IPS DF 6.9 (cell line): ENCODE measurements at regions not wholly inside any gene's neighbourhood (a gene's known extent, or its start where the extent isn't known, plus 50 kb on each side); places are given as distances from the start of the nearest gene placed in this dataset.
"Not testable (repeated sequence)": the region's sequence is repeated elsewhere in the genome, so short reads cannot be mapped to it uniquely, and the experiment has no call there.

Experiments used
- DNase-seq: peaks from one replicate; pipeline ENCODE4 v3.0.0-alpha.2; 2013; ENCODE audit warnings: low read depth, low spot score
- H3K27ac ChIP-seq: one replicate; pipeline ENCODE4 v1.5.1; 2013; ENCODE audit warnings: low read length, control low read depth
- H3K27me3 ChIP-seq: 2 replicates; pipeline ENCODE4 v1.6.1; 2013; ENCODE audit warnings: mild to moderate bottlenecking, low read length; ENCODE audit not compliant: control insufficient read depth, insufficient read depth
- H3K36me3 ChIP-seq: 2 replicates; pipeline ENCODE4 v1.6.1; 2013; ENCODE audit warnings: low read length; ENCODE audit not compliant: control insufficient read depth, insufficient read depth
- H3K4me1 ChIP-seq: 2 replicates; pipeline ENCODE4 v1.6.1; 2013; ENCODE audit warnings: low read length; ENCODE audit not compliant: control insufficient read depth, insufficient read depth
- H3K4me3 ChIP-seq: 2 replicates; pipeline ENCODE4 v1.5.1; 2013; ENCODE audit warnings: mild to moderate bottlenecking, low read length
- H3K9me3 ChIP-seq: 2 replicates; pipeline ENCODE4 v1.6.1; 2013; ENCODE audit warnings: low read length, inconsistent platforms; ENCODE audit not compliant: control insufficient read depth, insufficient read depth
- WGBS: extraction: QIAGEN DNeasy Blood & Tissue Kit; methylation state at CpG from one replicate; pipeline ENCODE4 v1.1.7; 2013; ENCODE audit warnings: mixed read lengths, missing lambda C conversion rate; ENCODE audit not compliant: insufficient read length, insufficient coverage; 5-methylcytosine and 5-hydroxymethylcytosine counted together

DNA sequence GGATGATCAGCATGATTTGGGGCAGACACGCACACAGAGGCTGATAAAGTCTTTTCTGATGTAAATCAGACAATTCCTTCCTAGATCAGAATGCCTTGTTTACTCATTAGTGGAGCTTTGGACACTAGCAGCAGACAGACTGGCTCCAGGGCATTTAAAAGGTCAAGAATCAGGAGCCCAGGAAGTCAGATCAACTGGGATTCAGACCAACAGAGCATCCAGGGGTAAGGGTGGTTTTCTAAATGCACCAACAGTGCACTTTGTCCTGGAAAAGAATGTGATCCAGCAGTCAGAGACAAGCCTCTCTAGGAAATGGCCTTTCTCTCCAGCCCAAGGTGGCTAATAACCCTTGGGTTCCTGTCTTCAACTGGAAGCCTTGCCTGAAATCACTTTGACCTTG lies 405.3 kb downstream of the MED13L start:
- H3K4me1 ChIP-seq, result peaks cover 1% of the 10 kb centered on the region
- no peak for DNase-seq
- no peaks in the 10 kb centered on the region for H3K36me3 ChIP-seq
- no peaks in the 10 kb centered on the region for H3K9me3 ChIP-seq
- WGBS, result no CpG with 5 or more reads among the region's 1 CpG
- H3K27me3 ChIP-seq, result no peaks in the 10 kb centered on the region
- H3K27ac ChIP-seq, result no peak overlapping the region
- H3K4me3 ChIP-seq, result no peak overlapping the region

DNA sequence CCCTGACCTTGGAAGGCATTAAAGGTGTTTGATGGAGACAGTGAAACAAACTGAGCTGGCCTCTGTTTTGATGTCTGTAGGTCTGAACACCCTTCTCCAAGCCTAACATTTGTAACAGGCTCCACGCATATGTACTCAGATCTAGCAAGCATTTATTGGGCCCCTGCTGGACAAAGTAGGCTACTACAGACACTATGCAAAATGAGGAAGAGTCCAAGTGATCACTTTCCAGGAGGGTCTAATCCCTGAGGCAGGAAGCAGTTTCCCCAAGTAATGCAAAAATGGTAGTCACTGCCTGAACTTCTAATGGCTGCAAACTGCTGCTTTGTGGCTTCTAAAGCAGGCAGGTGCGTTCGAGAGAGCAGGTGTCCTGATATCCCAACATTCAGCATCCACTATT lies 405.8 kb downstream of the MED13L start:
- no peak for DNase-seq
- no peaks in the 10 kb centered on the region for H3K9me3 ChIP-seq
- no peaks in the 10 kb centered on the region for H3K27me3 ChIP-seq
- no peaks in the 10 kb centered on the region for H3K36me3 ChIP-seq
- peaks cover 1% of the 10 kb centered on the region for H3K4me1 ChIP-seq
- no peak overlapping the region for H3K27ac ChIP-seq
- WGBS, result no CpG with 5 or more reads among the region's 3 CpGs
- no peak overlapping the region for H3K4me3 ChIP-seq

DNA sequence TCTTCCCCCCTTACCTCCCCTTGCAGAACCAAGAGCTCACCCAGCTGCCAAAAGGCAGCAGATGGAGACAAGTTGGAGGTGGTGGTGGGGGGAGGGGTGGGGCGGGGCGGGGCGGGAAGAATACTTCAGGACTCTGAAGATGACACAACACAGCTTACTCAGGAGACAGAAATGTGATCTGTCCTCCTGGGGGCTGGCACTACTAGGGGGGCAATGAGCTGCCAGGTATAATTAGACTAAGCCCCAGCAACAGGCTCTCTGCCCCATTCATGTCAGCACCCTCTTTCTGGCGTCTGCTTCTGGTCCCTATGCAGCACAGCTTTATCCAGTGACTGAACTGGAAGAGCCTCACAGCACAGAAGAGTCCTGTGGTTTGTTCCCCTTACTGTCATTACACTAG lies 407.0 kb downstream of the MED13L start:
- Histone ChIP-seq H3K9me3 (no peaks in the 10 kb centered on the region), H3K36me3 (no peaks in the 10 kb centered on the region), H3K27ac (no peak overlapping the region), H3K27me3 (no peaks in the 10 kb centered on the region), H3K4me3 (no peak overlapping the region), H3K4me1 (peaks cover 1% of the 10 kb centered on the region)
- no CpG with 5 or more reads among the region's 4 CpGs for WGBS
- DNase-seq, result no peak

DNA sequence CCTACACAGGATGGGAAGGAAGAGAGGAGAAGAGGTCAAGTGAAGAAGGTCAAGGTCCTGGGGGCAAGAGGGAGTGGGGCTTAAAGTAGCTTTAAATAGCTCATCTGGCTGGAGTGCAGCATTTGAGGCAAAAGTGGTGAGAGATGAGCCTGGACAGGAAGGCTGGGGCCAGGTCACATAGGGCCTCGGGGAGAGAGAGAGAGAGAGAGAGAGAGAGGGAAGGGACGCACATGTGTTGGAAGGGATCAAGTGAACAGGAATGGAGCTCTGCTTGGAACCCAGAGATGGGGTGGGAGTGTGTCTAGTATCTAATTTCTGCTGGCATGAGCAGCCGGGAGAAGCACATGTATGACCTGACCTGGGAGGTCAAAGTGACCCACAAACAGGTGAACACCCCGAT lies 407.5 kb downstream of the MED13L start:
- no peaks in the 10 kb centered on the region for H3K9me3 ChIP-seq
- H3K4me3 ChIP-seq, result no peak overlapping the region
- WGBS, result no CpG with 5 or more reads among the region's 4 CpGs
- DNase-seq, result no peak
- no peak overlapping the region for H3K27ac ChIP-seq
- no peaks in the 10 kb centered on the region for H3K36me3 ChIP-seq
- peaks cover 1% of the 10 kb centered on the region for H3K4me1 ChIP-seq
- no peaks in the 10 kb centered on the region for H3K27me3 ChIP-seq

DNA sequence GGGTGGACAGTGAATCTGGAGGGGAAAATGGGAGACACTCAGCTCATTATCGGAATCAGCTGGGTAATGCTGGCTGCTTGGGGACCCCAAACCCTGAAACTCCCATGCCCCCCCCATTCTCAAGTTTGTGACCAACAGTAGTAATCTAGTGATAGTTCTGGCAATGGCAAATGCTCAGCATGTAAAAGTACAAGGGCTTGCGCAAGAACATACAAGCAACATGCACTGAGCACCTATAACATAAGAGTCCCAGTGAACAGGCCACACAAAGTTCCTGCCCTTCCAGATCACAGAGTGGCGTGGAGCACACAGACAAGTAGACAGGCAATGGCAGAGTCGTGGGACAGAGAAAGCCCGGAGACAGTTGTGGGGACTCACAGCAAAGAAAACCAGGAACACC lies 407.9 kb downstream of the MED13L start:
- no peak overlapping the region for H3K4me3 ChIP-seq
- H3K9me3 ChIP-seq, result no peaks in the 10 kb centered on the region
- H3K27ac ChIP-seq, result no peak overlapping the region
- DNase-seq, result no peak
- no peaks in the 10 kb centered on the region for H3K36me3 ChIP-seq
- H3K4me1 ChIP-seq, result peaks cover 1% of the 10 kb centered on the region
- no CpG with 5 or more reads among the region's 5 CpGs for WGBS
- no peaks in the 10 kb centered on the region for H3K27me3 ChIP-seq

DNA sequence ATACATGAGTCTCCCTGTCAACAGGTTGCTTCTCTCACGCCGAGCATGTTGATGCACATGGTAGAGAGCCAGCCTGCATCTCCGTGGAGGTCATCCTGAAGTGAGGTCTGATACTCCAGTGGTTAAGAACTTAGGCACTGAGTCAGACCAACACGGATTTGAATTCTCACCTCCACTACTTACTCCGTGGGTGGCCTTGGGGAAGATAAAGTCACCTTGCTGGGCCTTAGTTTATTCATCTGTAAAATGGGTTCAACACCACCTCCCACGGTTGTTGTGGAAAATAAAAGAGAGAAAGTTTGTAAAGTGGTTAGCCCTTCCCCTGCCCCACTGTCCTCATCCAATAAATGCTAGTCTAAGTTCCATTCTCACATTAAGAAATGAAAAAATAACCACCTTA lies 408.9 kb downstream of the MED13L start:
- Histone ChIP-seq H3K4me1 (peaks cover 1% of the 10 kb centered on the region), H3K9me3 (no peaks in the 10 kb centered on the region), H3K36me3 (no peaks in the 10 kb centered on the region), H3K4me3 (no peak overlapping the region), H3K27ac (no peak overlapping the region), H3K27me3 (no peaks in the 10 kb centered on the region)
- DNase-seq, result no peak
- WGBS, result no CpG with 5 or more reads among the region's 6 CpGs

DNA sequence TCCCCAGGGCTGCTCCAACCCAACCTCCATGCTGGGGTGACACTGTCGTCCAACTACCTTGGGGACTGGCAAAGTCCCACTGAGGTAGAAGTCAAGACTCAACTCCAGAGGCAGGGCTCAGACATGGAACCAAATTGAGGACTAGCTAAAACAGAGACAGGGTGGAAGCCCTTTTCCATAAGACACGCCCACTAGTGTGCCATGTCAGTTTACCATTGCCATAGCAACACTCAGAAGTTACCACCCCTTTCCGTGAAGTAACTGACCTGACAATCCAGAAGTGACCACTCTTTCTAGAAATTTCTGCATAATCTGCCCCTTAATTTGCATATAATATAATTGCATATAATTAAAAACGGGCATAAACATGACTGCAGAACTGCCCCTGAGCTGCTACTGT lies 409.6 kb downstream of the MED13L start:
- no peak overlapping the region for H3K4me3 ChIP-seq
- WGBS, result no CpG with 5 or more reads among the region's 4 CpGs
- DNase-seq, result no peak
- no peak overlapping the region for H3K27ac ChIP-seq
- no peaks in the 10 kb centered on the region for H3K36me3 ChIP-seq
- H3K9me3 ChIP-seq, result no peaks in the 10 kb centered on the region
- H3K27me3 ChIP-seq, result no peaks in the 10 kb centered on the region
- H3K4me1 ChIP-seq, result peaks cover 2% of the 10 kb centered on the region

DNA sequence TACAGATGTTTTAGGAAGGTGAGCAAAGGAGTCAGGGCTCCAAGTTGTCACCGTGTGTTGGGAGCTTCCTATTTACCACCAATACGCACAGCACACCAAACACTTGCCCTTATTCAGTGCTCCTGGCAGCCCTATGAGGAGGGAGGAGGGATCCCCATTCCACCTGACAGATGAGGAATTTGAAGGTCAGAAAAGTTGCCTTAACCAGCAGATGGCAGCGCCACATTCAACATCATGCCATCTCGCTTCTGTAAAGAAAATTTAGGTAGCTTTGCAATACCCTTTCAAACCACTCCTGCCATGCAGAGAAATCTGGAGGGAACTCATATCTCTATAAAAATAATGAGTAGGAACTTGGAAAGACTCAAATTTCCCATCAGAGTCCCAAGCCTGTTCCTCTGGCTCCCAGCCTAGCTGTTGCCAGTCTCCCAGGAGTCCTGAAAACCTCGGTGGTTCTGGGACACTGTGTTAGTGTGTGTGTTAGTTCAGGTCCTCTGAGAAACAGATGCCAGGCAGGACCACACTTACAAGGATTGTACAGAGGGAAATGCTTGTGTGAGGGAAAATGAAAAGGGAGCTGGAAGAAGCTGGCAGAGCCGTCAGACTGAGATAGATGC lies 410.5 kb downstream of the MED13L start:
- no peak overlapping the region for H3K4me3 ChIP-seq
- no peaks in the 10 kb centered on the region for H3K9me3 ChIP-seq
- no peaks in the 10 kb centered on the region for H3K36me3 ChIP-seq
- peaks cover 2% of the 10 kb centered on the region for H3K4me1 ChIP-seq
- no CpG with 5 or more reads among the region's 6 CpGs for WGBS
- H3K27me3 ChIP-seq, result no peaks in the 10 kb centered on the region
- H3K27ac ChIP-seq, result no peak overlapping the region
- no peak for DNase-seq

DNA sequence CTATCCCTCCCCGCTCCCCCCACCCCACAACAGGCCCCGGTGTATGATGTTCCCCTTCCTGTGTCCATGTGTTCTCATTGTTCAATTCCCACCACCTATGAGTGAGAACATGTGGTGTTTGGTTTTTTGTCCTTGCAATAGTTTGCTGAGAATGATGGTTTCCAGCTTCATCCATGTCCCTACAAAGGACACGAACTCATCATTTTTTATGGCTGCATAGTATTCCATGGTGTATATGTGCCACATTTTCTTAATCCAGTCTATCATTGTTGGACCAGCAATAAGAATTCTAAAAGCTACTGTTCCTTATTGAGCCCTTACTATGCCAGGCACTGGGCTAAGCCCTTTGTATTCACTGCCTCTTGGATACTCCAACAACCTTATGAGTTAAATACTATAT lies 411.2 kb downstream of the MED13L start:
- WGBS, result no CpG with 5 or more reads among the region's 3 CpGs
- H3K27ac ChIP-seq, DNase-seq, H3K4me1 ChIP-seq, H3K4me3 ChIP-seq, H3K27me3 ChIP-seq, H3K36me3 ChIP-seq, H3K9me3 ChIP-seq: not testable (repeated sequence)

DNA sequence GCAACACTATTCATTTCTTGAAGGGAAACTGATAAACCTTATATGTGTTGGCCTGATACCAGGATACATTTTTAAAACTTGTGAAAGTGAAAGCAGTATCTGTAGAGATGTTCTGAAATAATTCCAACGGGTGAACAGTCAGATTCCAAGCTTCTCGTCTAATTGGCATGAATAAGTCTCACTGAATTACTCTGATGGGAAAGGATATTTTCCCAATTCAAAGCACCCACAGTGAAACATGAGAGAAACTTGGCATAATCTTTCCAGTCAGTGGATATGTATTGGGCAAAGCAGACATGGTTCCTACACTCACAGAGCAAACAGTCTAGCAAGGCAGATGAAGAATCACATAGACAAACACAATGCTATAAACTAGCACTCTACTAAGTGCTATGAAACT lies 413.1 kb downstream of the MED13L start:
- DNase-seq, result no peak
- H3K9me3 ChIP-seq, result no peaks in the 10 kb centered on the region
- H3K27me3 ChIP-seq, result no peaks in the 10 kb centered on the region
- no peaks in the 10 kb centered on the region for H3K36me3 ChIP-seq
- WGBS, result no CpG with 5 or more reads among the region's 2 CpGs
- H3K4me1 ChIP-seq, result peaks cover 1% of the 10 kb centered on the region; the same call in 1 of the 2 replicates
- no peak overlapping the region for H3K4me3 ChIP-seq
- no peak overlapping the region for H3K27ac ChIP-seq

DNA sequence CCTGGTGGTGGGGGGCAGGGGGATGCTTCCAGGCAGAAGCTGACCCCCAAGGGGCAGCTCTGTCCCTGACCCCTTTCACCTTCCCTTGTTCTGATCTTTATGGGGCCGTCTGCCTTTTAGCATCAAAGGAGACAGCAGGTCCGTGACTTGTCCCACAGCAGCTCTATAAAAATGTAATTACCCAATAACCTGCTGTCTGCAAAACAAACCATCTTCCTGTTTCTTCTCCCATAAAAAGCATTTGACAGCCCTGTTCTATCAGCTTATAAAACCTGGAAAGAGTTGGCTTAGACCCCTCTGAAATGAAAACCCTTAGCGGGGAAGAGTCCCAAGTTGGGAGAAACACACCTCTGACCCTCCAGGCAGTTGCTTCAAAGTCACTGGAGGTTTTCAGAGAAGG lies 416.9 kb downstream of the MED13L start:
- no peak overlapping the region for H3K4me3 ChIP-seq
- H3K27me3 ChIP-seq, result no peaks in the 10 kb centered on the region
- DNase-seq, result no peak
- no peaks in the 10 kb centered on the region for H3K36me3 ChIP-seq
- no CpG with 5 or more reads among the region's 3 CpGs for WGBS
- H3K4me1 ChIP-seq, result 0 out of 2 replicates have a peak, but pooled peaks cover 1% of the 10 kb centered on the region
- no peak overlapping the region for H3K27ac ChIP-seq
- H3K9me3 ChIP-seq, result no peaks in the 10 kb centered on the region
